Hepatocyte (in vitro differentiated cells): ENCODE measurements at regions not wholly inside any gene's neighbourhood (a gene's known extent, or its start where the extent isn't known, plus 50 kb on each side); places are given as distances from the start of the nearest gene placed in this dataset.

ENCODE experiments used
- DNase-seq: peaks from one replicate; pipeline ENCODE4 v3.0.0-alpha.2; 2016; ENCODE audit warnings: low spot score
- H2AFZ ChIP-seq: fragments of 200-600 bp; sonication (generic); 2 replicates; pipeline ENCODE4 v1.6.0; 2016; ENCODE audit warnings: antibody characterized with exemption, mild to moderate bottlenecking
- H3K27ac ChIP-seq: fragments of 200-600 bp; sonication (generic); 2 replicates; pipeline ENCODE4 v1.5.1; 2016; ENCODE audit warnings: mild to moderate bottlenecking
- H3K27me3 ChIP-seq: fragments of 200-600 bp; sonication (generic); 2 replicates; pipeline ENCODE4 v1.6.1; 2016
- H3K36me3 ChIP-seq: fragments of 200-600 bp; sonication (generic); replicated peaks from 2 replicates; pipeline ENCODE4 v1.5.1; 2016; ENCODE audit warnings: low read depth; ENCODE audit not compliant: insufficient read depth
- H3K4me1 ChIP-seq: fragments of 200-600 bp; sonication (generic); 2 replicates; pipeline ENCODE4 v1.5.1; 2016; ENCODE audit warnings: mild to moderate bottlenecking, moderate library complexity; ENCODE audit not compliant: insufficient read depth
- H3K4me2 ChIP-seq: fragments of 200-600 bp; sonication (generic); 2 replicates; pipeline ENCODE4 v1.6.0; 2016
- H3K4me3 ChIP-seq: fragments of 200-600 bp; sonication (generic); 2 replicates; pipeline ENCODE4 v1.5.1; 2016; ENCODE audit warnings: mild to moderate bottlenecking
- H3K79me2 ChIP-seq: fragments of 200-600 bp; sonication (generic); 2 replicates; pipeline ENCODE4 v1.6.0; 2017; ENCODE audit warnings: mild to moderate bottlenecking
- H3K9me2 ChIP-seq: fragments of 200-600 bp; sonication (generic); replicated peaks from 2 replicates; pipeline ENCODE4 v1.6.0; 2017; ENCODE audit warnings: mild to moderate bottlenecking; ENCODE audit not compliant: insufficient read depth
- H3K9me3 ChIP-seq: fragments of 200-600 bp; sonication (generic); 2 replicates; pipeline ENCODE4 v1.5.1; 2016; ENCODE audit warnings: low read depth, mild to moderate bottlenecking
- H4K20me1 ChIP-seq: fragments of 200-600 bp; sonication (generic); 2 replicates; pipeline ENCODE4 v1.6.0; 2016; ENCODE audit warnings: mild to moderate bottlenecking; ENCODE audit not compliant: insufficient read depth, poor library complexity, severe bottlenecking
- EZH2 ChIP-seq: fragments of 200-600 bp; sonication (generic); IDR thresholded peaks from 2 replicates; pipeline ENCODE4 v1.6.1; 2016; ENCODE audit warnings: antibody characterized with exemption, mild to moderate bottlenecking, borderline replicate concordance
- EZH2phosphoT487 ChIP-seq: fragments of 200-600 bp; sonication (generic); IDR thresholded peaks from one replicate; pipeline ENCODE4 v1.6.1; 2018; ENCODE audit warnings: antibody characterized with exemption, mild to moderate bottlenecking, low read depth, moderate library complexity; ENCODE audit not compliant: unreplicated experiment, severe bottlenecking
- WGBS: methylation state at CpG from one replicate; pipeline ENCODE4 v1.1.6; 2016; ENCODE audit warnings: low lambda C conversion rate; ENCODE audit errors: missing lambda C conversion rate; 5-methylcytosine and 5-hydroxymethylcytosine counted together
- TF ChIP-seq, protein P1 (sequence below): fragments of 200-600 bp; sonication (generic); IDR thresholded peaks from 2 replicates; pipeline ENCODE4 v1.5.1; 2016; ENCODE audit warnings: antibody characterized with exemption, mild to moderate bottlenecking; ENCODE audit not compliant: poor library complexity

DNA sequence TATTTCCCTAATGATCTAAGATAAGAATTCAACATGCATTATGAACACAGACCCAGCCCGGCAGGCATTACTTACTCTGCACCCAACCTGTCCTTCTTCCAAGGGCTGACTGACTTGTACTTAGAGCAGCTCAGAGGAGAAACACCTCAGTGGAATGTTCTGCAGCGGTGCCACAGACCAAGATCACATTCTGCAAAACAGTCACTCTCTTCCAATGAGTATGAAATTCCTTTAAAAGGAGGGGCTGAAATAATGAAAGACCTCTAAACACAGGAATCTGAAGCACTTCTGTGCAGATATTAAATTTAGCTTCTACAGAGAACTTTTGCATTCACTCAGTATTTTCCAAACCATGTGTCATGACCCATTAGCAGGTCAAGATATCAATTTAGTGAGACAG, 172.9 kb downstream of the ZDHHC21 start:
- no peak overlapping the region for H3K27ac ChIP-seq
- H3K27me3 ChIP-seq, result no peaks in the 10 kb centered on the region
- no peak for DNase-seq
- no peak overlapping the region for H2AFZ ChIP-seq
- no peaks in the 10 kb centered on the region for H3K36me3 ChIP-seq
- no peaks in the 10 kb centered on the region for H4K20me1 ChIP-seq
- no peak overlapping the region for H3K4me2 ChIP-seq
- H3K79me2 ChIP-seq, result no peaks in the 10 kb centered on the region
- no peak for TF ChIP-seq EZH2
- no peak for TF ChIP-seq EZH2phosphoT487
- TF ChIP-seq, protein P1, sequence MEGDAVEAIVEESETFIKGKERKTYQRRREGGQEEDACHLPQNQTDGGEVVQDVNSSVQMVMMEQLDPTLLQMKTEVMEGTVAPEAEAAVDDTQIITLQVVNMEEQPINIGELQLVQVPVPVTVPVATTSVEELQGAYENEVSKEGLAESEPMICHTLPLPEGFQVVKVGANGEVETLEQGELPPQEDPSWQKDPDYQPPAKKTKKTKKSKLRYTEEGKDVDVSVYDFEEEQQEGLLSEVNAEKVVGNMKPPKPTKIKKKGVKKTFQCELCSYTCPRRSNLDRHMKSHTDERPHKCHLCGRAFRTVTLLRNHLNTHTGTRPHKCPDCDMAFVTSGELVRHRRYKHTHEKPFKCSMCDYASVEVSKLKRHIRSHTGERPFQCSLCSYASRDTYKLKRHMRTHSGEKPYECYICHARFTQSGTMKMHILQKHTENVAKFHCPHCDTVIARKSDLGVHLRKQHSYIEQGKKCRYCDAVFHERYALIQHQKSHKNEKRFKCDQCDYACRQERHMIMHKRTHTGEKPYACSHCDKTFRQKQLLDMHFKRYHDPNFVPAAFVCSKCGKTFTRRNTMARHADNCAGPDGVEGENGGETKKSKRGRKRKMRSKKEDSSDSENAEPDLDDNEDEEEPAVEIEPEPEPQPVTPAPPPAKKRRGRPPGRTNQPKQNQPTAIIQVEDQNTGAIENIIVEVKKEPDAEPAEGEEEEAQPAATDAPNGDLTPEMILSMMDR, result no peak
- H3K4me1 ChIP-seq, result no peaks in the 10 kb centered on the region
- H3K9me2 ChIP-seq, result no peaks in the 10 kb centered on the region
- H3K4me3 ChIP-seq, result no peak overlapping the region
- no peaks in the 10 kb centered on the region for H3K9me3 ChIP-seq
- WGBS, result 77% methylated on average over 2 of the region's 2 CpGs

DNA sequence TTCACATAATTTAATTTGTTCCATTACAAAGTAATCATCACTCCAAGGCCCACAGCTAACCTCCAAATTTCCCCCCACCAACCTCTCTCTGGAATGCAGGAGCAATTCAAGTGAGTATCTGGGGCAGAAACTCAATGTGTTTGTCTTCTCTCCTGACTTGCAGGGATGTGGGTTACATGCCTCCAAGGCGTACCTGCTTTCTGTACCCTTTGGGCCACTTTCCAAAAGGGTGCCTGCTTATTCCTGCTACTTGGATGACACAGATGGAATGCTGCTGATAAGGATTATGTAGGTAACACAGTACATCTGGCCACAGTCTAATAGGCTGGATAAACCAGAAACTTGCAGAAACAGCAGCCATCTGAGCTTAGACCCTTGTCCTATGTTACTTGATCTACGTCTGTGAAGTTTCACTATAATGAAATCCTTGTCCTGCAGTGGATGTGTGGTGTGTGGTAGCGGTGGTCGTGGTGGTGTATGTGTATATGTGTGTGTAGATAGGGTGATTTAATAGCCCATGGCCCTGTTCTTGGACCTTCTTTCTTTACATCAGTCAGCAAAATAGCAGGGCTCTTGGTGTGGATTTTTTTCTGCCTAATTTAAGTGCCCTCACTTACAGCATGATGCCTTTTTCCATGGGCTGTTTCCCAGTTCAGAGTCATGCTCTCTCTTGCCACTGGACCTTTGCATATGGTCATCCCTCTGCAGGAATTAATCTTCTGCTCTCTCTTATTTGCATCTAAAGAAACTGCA, 175.9 kb downstream of the ZDHHC21 start:
- TF ChIP-seq EZH2, result no peak
- no peak for TF ChIP-seq EZH2phosphoT487
- TF ChIP-seq, protein P1, result no peak
- DNase-seq, result no peak
- no peaks in the 10 kb centered on the region for H3K36me3 ChIP-seq

DNA sequence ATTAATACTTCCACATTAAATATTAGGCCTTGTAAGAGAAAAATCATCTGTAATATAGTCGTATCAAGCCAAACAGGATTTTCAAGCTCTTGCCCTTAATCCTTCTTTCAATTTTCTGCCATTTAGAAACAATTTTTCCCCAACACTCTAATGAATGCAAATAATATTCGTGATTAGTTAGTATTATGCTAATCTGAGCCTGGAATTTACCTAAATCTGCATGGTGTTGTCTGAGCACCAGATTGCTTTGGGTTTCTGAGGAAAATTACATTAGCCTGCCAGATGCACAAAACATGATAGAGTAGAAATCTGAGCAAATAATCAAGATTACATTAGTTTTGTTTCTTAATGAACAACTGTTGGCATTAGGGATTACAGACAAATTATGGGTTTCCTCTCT, 176.6 kb downstream of the ZDHHC21 start:
- Histone ChIP-seq H3K4me3 (no peak overlapping the region), H2AFZ (no peak overlapping the region), H3K36me3 (no peaks in the 10 kb centered on the region), H3K79me2 (no peaks in the 10 kb centered on the region), H3K4me2 (no peak overlapping the region), H3K4me1 (no peaks in the 10 kb centered on the region), H3K27me3 (no peaks in the 10 kb centered on the region), H3K9me2 (no peaks in the 10 kb centered on the region), H3K27ac (no peak overlapping the region), H3K9me3 (no peaks in the 10 kb centered on the region), H4K20me1 (no peaks in the 10 kb centered on the region)
- 88% methylated on average over 2 of the region's 2 CpGs for WGBS
- no peak for DNase-seq
- no peak for TF ChIP-seq EZH2phosphoT487
- no peak for TF ChIP-seq EZH2
- TF ChIP-seq, protein P1, result no peak

More for the DNA sequence above, 175.9 kb downstream of the ZDHHC21 start:
- H3K4me3 ChIP-seq, result no peak overlapping the region
- H3K4me2 ChIP-seq, result no peak overlapping the region
- no peaks in the 10 kb centered on the region for H3K79me2 ChIP-seq
- H3K27me3 ChIP-seq, result no peaks in the 10 kb centered on the region
- H2AFZ ChIP-seq, result no peak overlapping the region
- no peaks in the 10 kb centered on the region for H3K9me2 ChIP-seq
- H3K27ac ChIP-seq, result no peak overlapping the region
- no peaks in the 10 kb centered on the region for H3K9me3 ChIP-seq
- 54% methylated on average over 4 of the region's 4 CpGs for WGBS
- H4K20me1 ChIP-seq, result no peaks in the 10 kb centered on the region
- H3K4me1 ChIP-seq, result no peaks in the 10 kb centered on the region
